Spinal cord (tissue), 9 donors: ENCODE measurements at regions not wholly inside any gene's neighbourhood (a gene's known extent, or its start where the extent isn't known, plus 50 kb on each side); places are given as distances from the start of the nearest gene placed in this dataset.
A peak's percentile ranks its signal among the peaks of the same experiment; 100 is the strongest.

Experiments used
- DNase-seq, 6 donors: peaks; one replicate each; pipeline versions ENCODE4 v3.0.0 to v3.0.0-alpha.2; 2013 to 2015; ENCODE audit warnings: low spot score in 6 of 6, low read depth in 4 of 6
- H3K27ac ChIP-seq: one replicate; pipeline ENCODE4 v1.5.1; 2013; ENCODE audit warnings: low read depth, low read length, control low read depth
- H3K27me3 ChIP-seq: one replicate; pipeline ENCODE4 v1.6.1; 2013; ENCODE audit warnings: low read length; ENCODE audit not compliant: control insufficient read depth, insufficient read depth
- H3K36me3 ChIP-seq: one replicate; pipeline ENCODE4 v1.6.1; 2013; ENCODE audit warnings: low read length; ENCODE audit not compliant: control insufficient read depth, insufficient read depth
- H3K4me1 ChIP-seq: one replicate; pipeline ENCODE4 v1.6.1; 2013; ENCODE audit warnings: low read length; ENCODE audit not compliant: control insufficient read depth, insufficient read depth
- H3K4me3 ChIP-seq: one replicate; pipeline ENCODE4 v1.5.1; 2013; ENCODE audit warnings: low read depth, low read length, control low read depth
- H3K9me3 ChIP-seq: one replicate; pipeline ENCODE4 v1.6.1; 2013; ENCODE audit warnings: low read length; ENCODE audit not compliant: control insufficient read depth, insufficient read depth
- WGBS: methylation state at CpG from one replicate; pipeline ENCODE4 v1.1.5; 2013; ENCODE audit warnings: missing lambda C conversion rate; ENCODE audit not compliant: insufficient coverage; 5-methylcytosine and 5-hydroxymethylcytosine counted together
- donor health status: healthy.

- peak in 2 of 6 donors; percentile 46 to 72 for DNase-seq
- no peaks in the 10 kb centered on the region for H3K9me3 ChIP-seq
- no peak overlapping the region for H3K4me3 ChIP-seq
- H3K27ac ChIP-seq, result no peak overlapping the region
- peaks cover 7% of the 10 kb centered on the region for H3K4me1 ChIP-seq
- WGBS, result 25% methylated on average over 4 of the region's 4 CpGs
- no peaks in the 10 kb centered on the region for H3K36me3 ChIP-seq
- H3K27me3 ChIP-seq, result no peaks in the 10 kb centered on the region
These were observed 86.1 kb upstream of the CD83 start for GRCh38 chr6:14031516-14031915.

GRCh38 chr6:14035071-14035847 is 82.3 kb upstream of the CD83 start:
- 93% methylated on average over 7 of the region's 14 CpGs for whole genome bisulfite sequencing
- Histone ChIP-seq H3K9me3 (no peaks in the 10 kb centered on the region), H3K4me1 (peaks cover 3% of the 10 kb centered on the region)

GRCh38 chr6:14035874-14036273 is 81.7 kb upstream of the CD83 start:
- Histone ChIP-seq H3K36me3 (no peaks in the 10 kb centered on the region), H3K4me3 (no peak overlapping the region), H3K9me3 (no peaks in the 10 kb centered on the region), H3K27me3 (no peaks in the 10 kb centered on the region), H3K27ac (no peak overlapping the region), H3K4me1 (peaks cover 3% of the 10 kb centered on the region)
- DNase-seq, result no peak
- whole genome bisulfite sequencing, result 100% methylated on average over 1 of the region's 3 CpGs

More at GRCh38 chr6:14035071-14035847, 82.3 kb upstream of the CD83 start:
- Histone ChIP-seq H3K36me3 (no peaks in the 10 kb centered on the region), H3K27me3 (no peaks in the 10 kb centered on the region), H3K27ac (no peak overlapping the region), H3K4me3 (no peak overlapping the region)
- no peak for DNase-seq

GRCh38 chr6:14036911-14037310 is 80.7 kb upstream of the CD83 start:
- H3K36me3 ChIP-seq, result no peaks in the 10 kb centered on the region
- no peak overlapping the region for H3K4me3 ChIP-seq
- H3K27me3 ChIP-seq, result no peaks in the 10 kb centered on the region
- H3K27ac ChIP-seq, result no peak overlapping the region
- WGBS, result no CpG with 5 or more reads among the region's 4 CpGs
- H3K4me1 ChIP-seq, result no peaks in the 10 kb centered on the region
- H3K9me3 ChIP-seq, result no peaks in the 10 kb centered on the region
- DNase-seq, result no peak

GRCh38 chr6:14037402-14038277 is 79.9 kb upstream of the CD83 start:
- 80% methylated on average over 4 of the region's 12 CpGs for WGBS
- Histone ChIP-seq H3K36me3 (no peaks in the 10 kb centered on the region), H3K9me3 (no peaks in the 10 kb centered on the region), H3K27me3 (no peaks in the 10 kb centered on the region), H3K4me3 (no peak overlapping the region), H3K4me1 (no peaks in the 10 kb centered on the region), H3K27ac (no peak overlapping the region)
- no peak for DNase-seq

GRCh38 chr6:14038467-14039437 is 78.8 kb upstream of the CD83 start:
- H3K27ac ChIP-seq, result no peak overlapping the region
- H3K36me3 ChIP-seq, result no peaks in the 10 kb centered on the region
- no peak overlapping the region for H3K4me3 ChIP-seq
- WGBS, result 35% methylated on average over 7 of the region's 8 CpGs
- no peaks in the 10 kb centered on the region for H3K9me3 ChIP-seq
- no peaks in the 10 kb centered on the region for H3K4me1 ChIP-seq
- no peaks in the 10 kb centered on the region for H3K27me3 ChIP-seq
- DNase-seq, result peak in 1 of 6 donors; percentile 68

- Histone ChIP-seq H3K4me1 (no peaks in the 10 kb centered on the region), H3K27me3 (no peaks in the 10 kb centered on the region), H3K4me3 (no peak overlapping the region), H3K27ac (no peak overlapping the region), H3K9me3 (no peaks in the 10 kb centered on the region), H3K36me3 (no peaks in the 10 kb centered on the region)
- no peak for DNase-seq
These were observed 77.5 kb upstream of the CD83 start for GRCh38 chr6:14040042-14040441.

GRCh38 chr6:14046476-14047068 is 71.0 kb upstream of the CD83 start:
- peak in 2 of 6 donors; percentile 45 to 49 for DNase-seq
- Histone ChIP-seq H3K27me3 (no peaks in the 10 kb centered on the region), H3K4me1 (no peaks in the 10 kb centered on the region), H3K36me3 (no peaks in the 10 kb centered on the region), H3K27ac (no peak overlapping the region), H3K9me3 (no peaks in the 10 kb centered on the region), H3K4me3 (no peak overlapping the region)
- WGBS, result 19% methylated on average over 8 of the region's 8 CpGs
